GM11168 (cell line): ENCODE measurements at regions not wholly inside any gene's neighbourhood (a gene's known extent, or its start where the extent isn't known, plus 50 kb on each side); places are given as distances from the start of the nearest gene placed in this dataset.

Source experiments
- in situ Hi-C: fragments of 300-500 bp; cut with MboI; formaldehyde crosslinking; loops from one replicate; pipeline ENCODE4 v1.12.0; 2022; ENCODE audit warnings: low sequenced_read_pairs; ENCODE audit not compliant: unreplicated experiment

DNA sequence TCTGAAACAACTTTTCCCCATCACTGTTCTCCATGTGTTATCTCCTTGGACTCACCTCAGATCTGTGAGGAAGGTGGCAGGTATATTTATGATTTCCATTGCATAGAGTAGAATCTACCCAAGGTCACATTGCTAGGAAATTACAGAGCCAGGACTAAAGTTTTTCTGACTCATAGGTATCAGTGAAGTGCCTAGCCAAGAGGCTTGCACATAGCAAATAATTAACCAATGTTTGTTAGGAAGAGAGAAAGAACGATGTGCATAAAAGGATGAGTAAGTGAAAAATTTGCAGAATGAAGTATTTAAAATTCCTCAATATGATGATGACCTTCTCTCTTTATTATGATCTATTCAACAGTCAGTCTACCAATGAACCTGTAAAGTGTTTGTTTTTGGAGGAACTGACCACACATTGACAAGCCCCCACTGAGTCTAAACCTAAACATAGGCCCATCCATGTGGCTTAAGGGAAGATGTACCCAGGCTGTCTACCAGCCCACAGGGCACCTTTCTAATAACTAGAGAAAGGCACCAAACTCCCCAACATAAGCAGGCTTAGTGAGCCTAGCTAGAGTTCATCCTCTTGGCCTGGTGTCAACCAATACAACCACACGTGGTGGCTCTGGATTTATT, 252.9 kb upstream of the ZMIZ1 start:
- in situ Hi-C loops, result no loop called here

GRCh38 chr10:78817361-78817760, 251.4 kb upstream of the ZMIZ1 start:
- in situ Hi-C loops, result no loop called here

GRCh38 chr10:78817804-78818203, 251.0 kb upstream of the ZMIZ1 start:
- in situ Hi-C loops, result no loop called here

DNA sequence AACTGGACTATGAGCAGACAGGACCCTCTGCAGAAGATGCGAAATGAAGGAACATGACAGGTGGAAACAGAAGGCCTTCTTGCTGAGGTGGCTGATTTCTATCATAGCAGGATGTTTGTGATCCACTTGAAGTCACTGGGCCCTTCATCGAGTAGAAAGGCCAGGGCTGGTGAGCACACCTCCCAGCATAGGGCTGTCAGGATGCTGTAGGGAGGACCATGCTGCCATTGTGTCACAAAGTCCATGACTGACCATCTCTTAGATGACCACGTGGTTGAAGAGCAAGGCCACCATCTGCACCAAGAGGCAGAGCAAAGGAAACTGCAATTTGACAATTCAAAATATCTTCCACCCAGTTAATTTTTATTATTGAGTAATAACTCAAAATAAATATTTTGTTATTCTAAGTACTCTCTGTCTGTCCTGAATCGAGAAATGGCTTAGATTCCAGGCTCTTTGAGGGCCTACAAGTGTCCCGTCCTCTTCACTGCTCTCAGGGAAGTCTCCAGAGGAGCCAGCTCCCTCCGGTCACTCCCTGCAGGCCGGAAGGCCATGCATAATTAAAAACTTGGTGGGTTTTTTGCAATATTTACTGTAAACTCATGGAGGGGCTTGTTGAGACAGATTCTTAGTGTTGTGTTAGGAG, 249.3 kb upstream of the ZMIZ1 start:
- in situ Hi-C loops, result no loop called here

DNA sequence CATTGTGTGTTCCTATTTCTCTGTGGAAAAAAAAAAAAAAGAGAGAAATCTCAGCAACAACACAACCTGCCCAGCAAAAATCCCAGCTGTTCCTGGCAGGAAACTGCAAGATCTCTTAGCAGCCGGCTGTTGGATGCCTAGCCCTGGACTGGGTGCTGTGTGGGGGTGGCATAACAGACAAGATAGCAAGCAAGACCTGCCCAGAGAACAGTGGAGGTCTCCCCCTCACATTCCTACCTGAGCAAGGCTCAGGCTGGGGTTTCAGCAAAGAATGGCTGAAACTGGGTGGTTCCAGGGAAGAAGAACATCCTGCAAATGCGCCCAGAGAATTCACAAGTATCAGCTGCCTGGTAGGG, 248.8 kb upstream of the ZMIZ1 start:
- in situ Hi-C loops, result no loop called here

- in situ Hi-C loops, result no loop called here
Observed at GRCh38 chr10:78821052-78821451, 247.7 kb upstream of the ZMIZ1 start.

GRCh38 chr10:78828647-78829539, 239.9 kb upstream of the ZMIZ1 start:
- in situ Hi-C loops, result no loop called here

GRCh38 chr10:78829565-78829964, 239.2 kb upstream of the ZMIZ1 start:
- in situ Hi-C loops, result no loop called here

GRCh38 chr10:78830062-78830975, 238.4 kb upstream of the ZMIZ1 start:
- in situ Hi-C loops, result no loop called here

- in situ Hi-C loops, result no loop called here
Observed at GRCh38 chr10:78830976-78831375, 237.8 kb upstream of the ZMIZ1 start.

DNA sequence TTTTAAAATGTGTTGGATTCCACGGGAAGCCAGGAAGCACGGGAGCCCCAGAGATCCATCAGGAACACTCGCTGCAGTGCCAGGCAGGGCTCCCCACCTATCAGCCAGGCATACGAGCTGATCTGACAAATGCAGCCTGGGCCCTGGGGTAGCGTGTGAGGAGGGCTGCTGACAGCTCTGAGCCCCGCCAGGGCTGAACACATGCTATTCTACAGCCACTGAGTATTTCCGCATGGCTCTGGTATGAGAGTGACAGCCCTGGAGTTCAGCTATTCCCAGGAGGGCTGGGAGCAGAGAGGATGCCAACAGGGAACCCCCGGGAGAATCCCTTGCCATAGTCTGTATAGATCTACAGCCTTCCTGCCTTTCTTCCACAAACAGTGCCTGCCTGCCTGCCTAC, 237.3 kb upstream of the ZMIZ1 start:
- in situ Hi-C loops, result no loop called here

GRCh38 chr10:78832281-78832680, 236.5 kb upstream of the ZMIZ1 start:
- in situ Hi-C loops, result no loop called here

DNA sequence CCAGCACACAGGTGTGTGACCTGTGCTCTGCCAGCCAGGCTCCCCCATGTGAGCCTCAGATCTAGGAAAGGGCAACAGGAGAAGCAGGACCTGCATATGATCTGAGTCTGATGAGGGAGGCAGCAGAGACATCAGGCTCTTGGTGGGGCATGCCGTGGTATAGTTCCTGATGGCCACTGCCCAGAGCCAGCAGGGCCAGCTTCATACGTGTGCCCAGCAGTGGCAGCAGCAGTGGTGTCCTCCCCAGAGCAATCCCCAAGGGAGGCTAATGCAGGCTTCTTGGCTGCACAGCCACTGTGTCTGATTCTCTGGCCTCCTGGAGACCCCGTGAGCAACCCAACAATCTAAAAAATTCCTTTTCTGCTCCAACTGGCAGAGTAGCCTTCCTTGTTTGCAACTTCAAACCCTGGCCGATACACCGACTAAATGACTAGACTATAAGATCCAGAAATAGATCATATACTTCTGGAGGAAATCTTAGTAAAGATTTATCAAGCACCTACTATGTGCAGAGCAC, 230.6 kb upstream of the ZMIZ1 start:
- in situ Hi-C loops, result no loop called here

GRCh38 chr10:78843495-78843894, 225.3 kb upstream of the ZMIZ1 start:
- in situ Hi-C loops, result no loop called here

DNA sequence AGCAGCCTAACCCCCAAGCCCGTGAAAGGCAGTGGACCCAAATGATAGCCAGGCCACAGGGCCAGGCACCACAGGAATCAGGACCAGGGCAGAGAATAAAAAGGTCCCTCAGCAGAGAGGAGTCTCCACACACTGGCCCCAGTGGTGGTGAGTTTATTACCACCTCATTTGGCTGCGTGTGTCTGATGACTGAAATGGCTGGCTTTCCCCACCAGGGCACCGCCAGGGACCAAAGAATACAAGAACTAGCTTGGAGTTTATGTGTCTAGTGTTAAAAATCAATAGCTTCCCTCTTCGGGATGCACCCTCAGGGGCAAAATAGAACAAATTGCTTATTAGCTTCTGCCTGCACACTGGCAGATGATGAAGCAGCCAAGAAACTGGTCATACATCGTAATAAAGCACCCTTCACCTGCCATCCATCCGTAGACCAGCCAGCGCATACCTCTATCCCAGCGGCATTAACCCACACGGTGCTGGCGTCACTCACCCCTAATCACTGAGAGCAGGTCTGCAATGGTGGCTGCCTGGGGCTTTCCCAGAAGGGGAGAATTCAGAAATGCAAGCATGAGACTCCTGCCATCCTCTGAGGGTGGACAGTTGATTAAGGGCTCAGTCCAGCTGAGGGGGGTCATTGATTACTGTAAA, 223.7 kb upstream of the ZMIZ1 start:
- in situ Hi-C loops, result no loop called here

DNA sequence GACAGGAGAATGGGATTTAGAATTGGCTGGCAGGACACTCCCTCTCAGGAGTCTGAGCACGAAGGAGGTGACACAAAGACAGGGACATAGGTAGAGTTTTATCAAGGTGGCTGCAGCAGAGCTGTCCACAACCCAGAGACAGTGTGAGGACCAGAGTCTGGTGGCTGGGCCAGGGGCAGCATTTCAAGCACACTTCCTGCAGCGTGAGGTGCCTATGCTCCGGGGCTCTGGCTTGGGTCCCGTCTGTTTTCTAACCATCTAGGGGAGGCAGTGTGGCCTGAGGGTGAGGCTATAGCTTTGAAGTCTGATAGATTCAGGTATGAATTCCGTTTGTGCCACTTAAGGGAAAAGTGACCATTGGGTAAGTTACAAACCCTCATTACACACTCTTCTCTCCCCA, 222.7 kb upstream of the ZMIZ1 start:
- in situ Hi-C loops, result no loop called here

DNA sequence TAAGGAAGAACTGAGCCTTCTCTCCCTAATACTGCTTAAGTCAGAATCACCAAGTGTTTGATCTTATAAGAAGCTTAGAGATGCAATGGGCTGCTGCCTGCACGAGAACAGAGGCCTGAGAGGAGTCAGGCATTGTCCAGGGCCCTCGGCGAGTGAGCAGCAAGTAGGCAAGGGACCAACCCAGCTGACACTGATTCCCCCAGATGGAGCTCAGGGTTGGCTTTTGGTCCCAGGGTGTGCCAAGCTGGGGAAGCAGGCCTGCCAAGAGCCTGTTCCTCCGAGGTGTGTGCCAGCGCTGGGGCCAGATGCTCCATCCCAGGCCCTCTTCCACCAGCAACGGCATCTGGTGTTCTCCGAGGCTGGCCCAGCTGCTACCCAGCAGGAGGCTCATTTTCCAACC, 222.0 kb upstream of the ZMIZ1 start:
- in situ Hi-C loops, result no loop called here

- in situ Hi-C loops, result no loop called here
Observed at GRCh38 chr10:78847485-78847884, 221.3 kb upstream of the ZMIZ1 start.

- in situ Hi-C loops, result no loop called here
Observed at GRCh38 chr10:78849115-78849514, 219.7 kb upstream of the ZMIZ1 start.

GRCh38 chr10:78849731-78850130, 219.0 kb upstream of the ZMIZ1 start:
- in situ Hi-C loops, result loop anchor here (25.0 kb wide), 1 partner anchor 338 kb away; no protein-coding TSS in a partner anchor
